ENCODE measurements at regions not wholly inside any gene's neighbourhood (a gene's known extent, or its start where the extent isn't known, plus 50 kb on each side); places are given as distances from the start of the nearest gene placed in this dataset.

- TF ChIP-seq CTCF (IDR thresholded peaks at IDR 0.05), result no peak
Measured at GRCh38 chr2:19838616-19839015, 63.2 kb downstream of the TTC32 start.

GRCh38 chr2:19837235-19837766 is 64.5 kb downstream of the TTC32 start:
- no peak for TF ChIP-seq CTCF (IDR thresholded peaks at IDR 0.05)

GRCh38 chr2:19835781-19836281 is 66.0 kb downstream of the TTC32 start:
- TF ChIP-seq CTCF (IDR thresholded peaks at IDR 0.05), result no peak

GRCh38 chr2:19833978-19834377 is 67.8 kb downstream of the TTC32 start:
- no peak for TF ChIP-seq CTCF (IDR thresholded peaks at IDR 0.05)

GRCh38 chr2:19829672-19830071 is 72.1 kb downstream of the TTC32 start:
- no peak for TF ChIP-seq CTCF (IDR thresholded peaks at IDR 0.05)

GRCh38 chr2:19826874-19827273 is 74.9 kb downstream of the TTC32 start:
- TF ChIP-seq CTCF (IDR thresholded peaks at IDR 0.05), result no peak

GRCh38 chr2:19823507-19823906 is 78.3 kb downstream of the TTC32 start:
- no peak for TF ChIP-seq CTCF (IDR thresholded peaks at IDR 0.05)

Data from LNCAP (cell line).